Fibroblast of lung (primary cell): ENCODE measurements at regions not wholly inside any gene's neighbourhood (a gene's known extent, or its start where the extent isn't known, plus 50 kb on each side); places are given as distances from the start of the nearest gene placed in this dataset.

Experiments used
- DNase-seq, 2 donors: peaks; one replicate each; pipeline versions ENCODE4 v3.0.0 to v3.0.0-alpha.2; 2010; ENCODE audit warnings: low read depth in 2 of 2
- H2AFZ ChIP-seq: 2 replicates; pipeline ENCODE4 v1.5.1; 2012; ENCODE audit warnings: low read length, control low read depth, inconsistent platforms
- H3K27ac ChIP-seq: 2 replicates; pipeline ENCODE4 v1.5.1; 2011; ENCODE audit warnings: low read length, control low read depth; ENCODE audit not compliant: insufficient read depth
- H3K27me3 ChIP-seq: 2 replicates; pipeline ENCODE4 v1.5.1; 2011; ENCODE audit warnings: mild to moderate bottlenecking, low read length; ENCODE audit not compliant: control insufficient read depth, insufficient read depth
- H3K36me3 ChIP-seq: 2 replicates; pipeline ENCODE4 v1.5.1; 2011; ENCODE audit warnings: low read length; ENCODE audit not compliant: control insufficient read depth, insufficient read depth
- H3K4me1 ChIP-seq: 2 replicates; pipeline ENCODE4 v1.5.1; 2011; ENCODE audit warnings: low read length; ENCODE audit not compliant: control insufficient read depth, insufficient read depth; ENCODE audit errors: extremely low read depth
- H3K4me2 ChIP-seq: 2 replicates; pipeline ENCODE4 v1.5.1; 2011; ENCODE audit warnings: low read length, control low read depth; ENCODE audit not compliant: insufficient read depth; ENCODE audit errors: extremely low read depth
- H3K4me3 ChIP-seq, 4 experiments: fragments of 200-600 bp in 1 of 4; sonication (generic) in 1 of 4; replicated peaks in 1 of 4; 2 replicates each; pipeline ENCODE4 v1.5.1; 2011 to 2016; ENCODE audit warnings: low read length in 4 of 4, low read depth in 3 of 4, mild to moderate bottlenecking in 3 of 4, control low read depth in 2 of 4, inconsistent platforms in 1 of 4, mixed read lengths in 1 of 4; ENCODE audit not compliant: insufficient read depth in 1 of 4; ENCODE audit errors: control extremely low read depth in 1 of 4
- H3K79me2 ChIP-seq: 2 replicates; pipeline ENCODE4 v1.5.1; 2012; ENCODE audit warnings: mild to moderate bottlenecking, low read length, inconsistent platforms; ENCODE audit not compliant: control insufficient read depth, insufficient read depth
- H3K9ac ChIP-seq: 2 replicates; pipeline ENCODE4 v1.5.1; 2011; ENCODE audit warnings: mild to moderate bottlenecking, low read length, control low read depth; ENCODE audit not compliant: insufficient read depth
- H3K9me3 ChIP-seq: 2 replicates; pipeline ENCODE4 v1.5.1; 2012; ENCODE audit warnings: low read depth, low read length; ENCODE audit not compliant: control insufficient read depth, insufficient read depth
- H4K20me1 ChIP-seq: 2 replicates; pipeline ENCODE4 v1.5.1; 2011; ENCODE audit warnings: low read length; ENCODE audit not compliant: control insufficient read depth, insufficient read depth; ENCODE audit errors: extremely low read depth
- CTCF ChIP-seq, 2 donors: IDR thresholded peaks in 1 of 2; conservative IDR thresholded peaks in 1 of 2; 1 replicate in 1 of 2; 2 replicates in 1 of 2; pipeline ENCODE4 v1.5.1; 2011 to 2012; ENCODE audit warnings: low read length in 2 of 2, control low read depth in 1 of 2, inconsistent platforms in 1 of 2, low read depth in 1 of 2, mild to moderate bottlenecking in 1 of 2
- EZH2 ChIP-seq: IDR thresholded peaks from 2 replicates; pipeline ENCODE4 v1.5.1; 2012; ENCODE audit warnings: low read length, control low read depth, mild to moderate bottlenecking; ENCODE audit errors: missing control alignments

DNA sequence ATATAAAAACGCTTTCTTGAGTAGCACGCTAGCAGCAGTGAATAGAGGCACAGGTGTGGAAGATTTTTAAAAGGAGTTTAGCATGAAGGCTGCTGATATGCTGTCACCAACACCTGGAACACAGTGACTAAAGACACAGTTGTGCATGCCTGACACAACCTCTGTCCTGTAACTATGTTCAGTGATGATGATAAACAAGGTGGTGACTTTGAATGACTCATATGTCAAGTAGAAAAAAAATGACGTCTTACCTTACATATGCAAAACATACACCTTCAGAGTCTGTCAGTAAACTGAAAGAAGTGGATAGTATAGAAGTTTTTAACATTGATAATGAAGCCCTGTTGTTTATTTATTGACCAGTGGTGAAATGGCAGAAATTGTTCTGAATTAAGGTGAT lies 66.2 kb upstream of the ADCY2 start:
- Histone ChIP-seq H3K79me2 (no peaks in the 10 kb centered on the region), H3K4me1 (no peaks in the 10 kb centered on the region), H4K20me1 (no peaks in the 10 kb centered on the region), H3K9ac (no peak overlapping the region), H3K9me3 (no peaks in the 10 kb centered on the region), H2AFZ (no peak overlapping the region), H3K4me3 (no peak overlapping the region), H3K27ac (no peak overlapping the region), H3K27me3 (no peaks in the 10 kb centered on the region), H3K36me3 (no peaks in the 10 kb centered on the region), H3K4me2 (no peak overlapping the region)
- peak in 1 of 2 donors; percentile 35 for DNase-seq
- TF ChIP-seq CTCF (conservative IDR thresholded peaks at IDR 0.05 in 1 of 2, IDR thresholded peaks at IDR 0.05 in 1 of 2; ENCODE audit: low read depth in 1 of 2, low read length in 2 of 2), result no peak
- TF ChIP-seq EZH2, result no peak

- no peaks in the 10 kb centered on the region for H3K9me3 ChIP-seq
- no peak overlapping the region for H3K4me2 ChIP-seq
- no peak overlapping the region for H2AFZ ChIP-seq
- no peak overlapping the region for H3K27ac ChIP-seq
- H3K27me3 ChIP-seq, result no peaks in the 10 kb centered on the region
- no peaks in the 10 kb centered on the region for H3K4me1 ChIP-seq
- peak in 1 of 2 donors; percentile 72 for DNase-seq
- TF ChIP-seq CTCF (conservative IDR thresholded peaks at IDR 0.05 in 1 of 2, IDR thresholded peaks at IDR 0.05 in 1 of 2; ENCODE audit: low read depth in 1 of 2, low read length in 2 of 2) (no peak), EZH2 (no peak)
- no peaks in the 10 kb centered on the region for H3K79me2 ChIP-seq
- H4K20me1 ChIP-seq, result no peaks in the 10 kb centered on the region
- H3K9ac ChIP-seq, result no peak overlapping the region
- no peaks in the 10 kb centered on the region for H3K36me3 ChIP-seq
- no peak overlapping the region for H3K4me3 ChIP-seq
Measured at GRCh38 chr5:7330256-7330655, 65.7 kb upstream of the ADCY2 start.

- Histone ChIP-seq H3K79me2 (no peaks in the 10 kb centered on the region), H3K27me3 (no peaks in the 10 kb centered on the region)
- no peak for DNase-seq
Measured at GRCh38 chr5:7331131-7331530, 64.8 kb upstream of the ADCY2 start.

More at GRCh38 chr5:7331131-7331530, 64.8 kb upstream of the ADCY2 start:
- no peak overlapping the region for H2AFZ ChIP-seq
- no peaks in the 10 kb centered on the region for H4K20me1 ChIP-seq
- TF ChIP-seq EZH2 (no peak), CTCF (conservative IDR thresholded peaks at IDR 0.05 in 1 of 2, IDR thresholded peaks at IDR 0.05 in 1 of 2; ENCODE audit: low read depth in 1 of 2, low read length in 2 of 2) (no peak)
- H3K4me1 ChIP-seq, result no peaks in the 10 kb centered on the region
- no peaks in the 10 kb centered on the region for H3K9me3 ChIP-seq
- no peak overlapping the region for H3K4me2 ChIP-seq
- H3K4me3 ChIP-seq, result no peak overlapping the region
- H3K27ac ChIP-seq, result no peak overlapping the region
- H3K9ac ChIP-seq, result no peak overlapping the region
- no peaks in the 10 kb centered on the region for H3K36me3 ChIP-seq
